Activated CD8-positive, alpha-beta memory T cell treated with anti-CD3 and anti-CD28 coated beads, Interleukin-2, amount 10 ng/mL, durations not matched to agents 7 days and 5 days (primary cell): ENCODE measurements at regions not wholly inside any gene's neighbourhood (a gene's known extent, or its start where the extent isn't known, plus 50 kb on each side); places are given as distances from the start of the nearest gene placed in this dataset.

Experiments used
- ATAC-seq: fragments of 150-1000 bp; cut with Tn5 transposase; one replicate; pipeline ENCODE4 v1.10.0; 2021; ENCODE audit warnings: moderate library complexity
- CTCF ChIA-PET: fragments of 350-600 bp; sonication (Branson Sonifier 250); formaldehyde crosslinking; loops from one replicate; lab custom pipeline; 2021; ENCODE audit warnings: antibody characterized with exemption; lab: Charles Lee
- DNase-seq: peaks from one replicate; pipeline ENCODE4 v3.0.0-alpha.2; 2020
- H3K27ac Mint-ChIP-seq: one replicate; pipeline ENCODE4 v1.8.0; 2021; ENCODE audit warnings: mild to moderate bottlenecking, mixed read lengths
- H3K27me3 Mint-ChIP-seq: one replicate; pipeline ENCODE4 v1.8.0; 2021; ENCODE audit warnings: mixed read lengths
- H3K36me3 Mint-ChIP-seq: one replicate; pipeline ENCODE4 v1.8.0; 2021; ENCODE audit warnings: mild to moderate bottlenecking, mixed read lengths
- H3K4me1 Mint-ChIP-seq: one replicate; pipeline ENCODE4 v1.8.0; 2021; ENCODE audit warnings: mixed read lengths
- H3K4me3 Mint-ChIP-seq: one replicate; pipeline ENCODE4 v1.8.0; 2021; ENCODE audit warnings: mild to moderate bottlenecking, moderate library complexity, mixed read lengths
- H3K9me3 Mint-ChIP-seq: one replicate; pipeline ENCODE4 v1.8.0; 2022; ENCODE audit warnings: low read depth, mixed read lengths

- no peaks in the 10 kb centered on the region for H3K4me1 Mint-ChIP-seq
- H3K36me3 Mint-ChIP-seq = no peaks in the 10 kb centered on the region
- H3K4me3 Mint-ChIP-seq = no peak overlapping the region
- ATAC-seq (no peak), DNase-seq (no peak)
- no peak overlapping the region for H3K27ac Mint-ChIP-seq
- H3K27me3 Mint-ChIP-seq = peaks cover 36% of the 10 kb centered on the region
- peaks cover 2% of the 10 kb centered on the region for H3K9me3 Mint-ChIP-seq
- CTCF ChIA-PET = no interaction called here
Measured at GRCh38 chr16:80489173-80489572, 51.6 kb upstream of the DYNLRB2 start.

- Mint-ChIP-seq H3K4me1 (peaks cover 7% of the 10 kb centered on the region), H3K27me3 (peaks cover 40% of the 10 kb centered on the region), H3K4me3 (no peak overlapping the region), H3K36me3 (no peaks in the 10 kb centered on the region), H3K9me3 (peaks cover 2% of the 10 kb centered on the region), H3K27ac (no peak overlapping the region)
- ATAC-seq (no peak), DNase-seq (no peak)
- CTCF ChIA-PET = no interaction called here
Measured at GRCh38 chr16:80488167-80488566, 52.6 kb upstream of the DYNLRB2 start.

- Mint-ChIP-seq H3K4me1 (peaks cover 13% of the 10 kb centered on the region), H3K9me3 (no peaks in the 10 kb centered on the region), H3K36me3 (no peaks in the 10 kb centered on the region), H3K27me3 (peaks cover 26% of the 10 kb centered on the region), H3K27ac (no peak overlapping the region), H3K4me3 (no peak overlapping the region)
- DNase-seq (no peak), ATAC-seq (no peak)
- CTCF ChIA-PET = interaction anchor here (0.9 to 1.8 kb wide), 2 partner anchors 14 to 46 kb away, joined by 3 to 5 read pairs; no protein-coding TSS in a partner anchor
Measured at GRCh38 chr16:80480664-80481063, 60.1 kb upstream of the DYNLRB2 start.

GRCh38 chr16:80477838-80478237 lies 63.0 kb upstream of the DYNLRB2 start:
- Mint-ChIP-seq H3K27me3 (peaks cover 24% of the 10 kb centered on the region), H3K36me3 (no peaks in the 10 kb centered on the region), H3K9me3 (no peaks in the 10 kb centered on the region), H3K27ac (no peak overlapping the region), H3K4me1 (peaks cover 5% of the 10 kb centered on the region), H3K4me3 (no peak overlapping the region)
- CTCF ChIA-PET = interaction anchor here (1.4 to 2.4 kb wide), 2 partner anchors 11 to 48 kb away, joined by 3 to 7 read pairs; no protein-coding TSS in a partner anchor
- no peak for DNase-seq
- ATAC-seq = no peak

- Mint-ChIP-seq H3K4me3 (no peak overlapping the region), H3K9me3 (no peaks in the 10 kb centered on the region), H3K27ac (no peak overlapping the region), H3K27me3 (peaks cover 17% of the 10 kb centered on the region), H3K36me3 (no peaks in the 10 kb centered on the region), H3K4me1 (no peaks in the 10 kb centered on the region)
- ATAC-seq (no peak), DNase-seq (no peak)
- CTCF ChIA-PET = interaction anchor here (1.2 to 2.6 kb wide), 2 partner anchors 9 to 59 kb away, joined by 3 to 7 read pairs; no protein-coding TSS in a partner anchor
Measured at GRCh38 chr16:80468029-80468428, 72.8 kb upstream of the DYNLRB2 start.

- H3K4me3 Mint-ChIP-seq = no peak overlapping the region
- peak; percentile 74 for DNase-seq
- ATAC-seq = peak; percentile 80
- peaks cover 27% of the 10 kb centered on the region for H3K27me3 Mint-ChIP-seq
- H3K36me3 Mint-ChIP-seq = no peaks in the 10 kb centered on the region
- no peaks in the 10 kb centered on the region for H3K4me1 Mint-ChIP-seq
- no peaks in the 10 kb centered on the region for H3K9me3 Mint-ChIP-seq
- no peak overlapping the region for H3K27ac Mint-ChIP-seq
- CTCF ChIA-PET = interaction anchor here (0.6 to 2.6 kb wide), 19 partner anchors 9 to 1761 kb away, joined by 3 to 13 read pairs (median 4); no protein-coding TSS in a partner anchor
Measured at GRCh38 chr16:80466024-80466987, 74.5 kb upstream of the DYNLRB2 start.

GRCh38 chr16:80463751-80464495 lies 76.9 kb upstream of the DYNLRB2 start:
- CTCF ChIA-PET = no interaction called here
- Mint-ChIP-seq H3K4me1 (no peaks in the 10 kb centered on the region), H3K4me3 (no peak overlapping the region), H3K9me3 (no peaks in the 10 kb centered on the region), H3K27me3 (peaks cover 47% of the 10 kb centered on the region), H3K27ac (no peak overlapping the region), H3K36me3 (no peaks in the 10 kb centered on the region)
- no peak for ATAC-seq
- DNase-seq = no peak

GRCh38 chr16:80463326-80463725 lies 77.5 kb upstream of the DYNLRB2 start:
- DNase-seq = no peak
- Mint-ChIP-seq H3K9me3 (no peaks in the 10 kb centered on the region), H3K27me3 (peaks cover 51% of the 10 kb centered on the region), H3K27ac (no peak overlapping the region), H3K4me3 (no peak overlapping the region), H3K36me3 (no peaks in the 10 kb centered on the region), H3K4me1 (no peaks in the 10 kb centered on the region)
- ATAC-seq = no peak
- CTCF ChIA-PET = no interaction called here

- Mint-ChIP-seq H3K36me3 (no peaks in the 10 kb centered on the region), H3K27ac (no peak overlapping the region), H3K9me3 (no peaks in the 10 kb centered on the region), H3K4me3 (no peak overlapping the region), H3K27me3 (peaks cover 54% of the 10 kb centered on the region), H3K4me1 (no peaks in the 10 kb centered on the region)
- CTCF ChIA-PET = no interaction called here
- ATAC-seq (no peak), DNase-seq (no peak)
Measured at GRCh38 chr16:80462917-80463316, 77.9 kb upstream of the DYNLRB2 start.

GRCh38 chr16:80460988-80461387 lies 79.8 kb upstream of the DYNLRB2 start:
- Mint-ChIP-seq H3K27me3 (peaks cover 63% of the 10 kb centered on the region), H3K27ac (no peak overlapping the region), H3K4me1 (no peaks in the 10 kb centered on the region), H3K36me3 (no peaks in the 10 kb centered on the region), H3K4me3 (no peak overlapping the region), H3K9me3 (no peaks in the 10 kb centered on the region)
- CTCF ChIA-PET = no interaction called here
- DNase-seq (no peak), ATAC-seq (no peak)

GRCh38 chr16:80459966-80460365 lies 80.8 kb upstream of the DYNLRB2 start:
- Mint-ChIP-seq H3K4me3 (no peak overlapping the region), H3K27me3 (peaks cover 60% of the 10 kb centered on the region), H3K9me3 (no peaks in the 10 kb centered on the region), H3K4me1 (no peaks in the 10 kb centered on the region), H3K36me3 (no peaks in the 10 kb centered on the region), H3K27ac (no peak overlapping the region)
- ATAC-seq (no peak), DNase-seq (no peak)
- CTCF ChIA-PET = interaction anchor here (1.0 kb wide), 1 partner anchor 67 kb away, joined by 3 read pairs; no protein-coding TSS in a partner anchor

GRCh38 chr16:80459331-80459777 lies 81.4 kb upstream of the DYNLRB2 start:
- no peak for DNase-seq
- no peaks in the 10 kb centered on the region for H3K36me3 Mint-ChIP-seq
- no peaks in the 10 kb centered on the region for H3K4me1 Mint-ChIP-seq
- CTCF ChIA-PET = interaction anchor here (1.0 kb wide), 1 partner anchor 67 kb away, joined by 3 read pairs; no protein-coding TSS in a partner anchor
- no peak overlapping the region for H3K4me3 Mint-ChIP-seq
- peaks cover 58% of the 10 kb centered on the region for H3K27me3 Mint-ChIP-seq
- ATAC-seq = no peak
- no peak overlapping the region for H3K27ac Mint-ChIP-seq
- H3K9me3 Mint-ChIP-seq = no peaks in the 10 kb centered on the region

GRCh38 chr16:80457871-80458270 lies 82.9 kb upstream of the DYNLRB2 start:
- H3K9me3 Mint-ChIP-seq = no peaks in the 10 kb centered on the region
- H3K4me1 Mint-ChIP-seq = no peaks in the 10 kb centered on the region
- no peak overlapping the region for H3K4me3 Mint-ChIP-seq
- ATAC-seq (no peak), DNase-seq (no peak)
- CTCF ChIA-PET = interaction anchor here (2.6 kb wide), 1 partner anchor 9 kb away, joined by 13 read pairs; no protein-coding TSS in a partner anchor
- H3K27me3 Mint-ChIP-seq = peaks cover 50% of the 10 kb centered on the region
- H3K27ac Mint-ChIP-seq = no peak overlapping the region
- H3K36me3 Mint-ChIP-seq = no peaks in the 10 kb centered on the region
